T1000 (cell line): ENCODE measurements at regions not wholly inside any gene's neighbourhood (a gene's known extent, or its start where the extent isn't known, plus 50 kb on each side); places are given as distances from the start of the nearest gene placed in this dataset.
"Not testable (repeated sequence)": the region's sequence is repeated elsewhere in the genome, so short reads cannot be mapped to it uniquely, and the experiment has no call there.

Experiments
- DNase-seq: peaks from one replicate; lab custom pipeline; 2025; ENCODE audit warnings: mixed read lengths; lab: John Stamatoyannopoulos, UW

DNA sequence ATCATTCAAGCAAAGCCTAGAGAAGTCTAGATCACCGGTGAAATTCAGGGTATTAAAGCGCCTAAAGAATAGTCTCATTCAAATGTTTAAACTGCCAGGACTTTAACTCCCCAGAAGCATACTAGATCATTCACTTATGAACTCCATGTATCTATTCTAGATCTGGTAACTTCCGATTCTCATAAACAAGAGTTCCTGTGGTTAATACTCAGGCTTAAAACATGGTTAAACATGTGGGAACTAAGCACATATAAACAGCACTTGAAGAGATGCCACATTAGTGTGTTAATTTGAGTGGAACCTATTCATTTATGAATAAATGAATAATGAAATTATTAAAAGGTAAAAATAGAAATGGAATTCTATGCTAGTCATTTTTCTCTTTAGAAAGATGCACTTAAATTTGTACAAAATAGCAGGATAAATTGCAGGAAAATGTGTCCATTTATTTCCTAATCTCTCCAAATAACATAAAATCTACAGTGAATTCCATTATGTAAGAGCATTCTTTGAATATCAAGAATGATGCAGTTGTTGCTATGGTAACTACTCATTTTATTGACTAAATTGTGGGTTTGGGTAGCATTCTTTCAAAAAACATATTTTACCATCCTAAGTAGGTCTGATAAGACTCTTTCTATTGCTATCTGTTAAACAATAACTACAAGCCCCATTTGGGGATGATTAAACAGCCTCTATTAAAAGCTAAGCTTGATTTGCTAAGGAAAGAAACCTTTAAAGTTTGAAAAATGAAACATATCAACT, 147.6 kb upstream of the TMEM168 start:
- no peak for DNase-seq

DNA sequence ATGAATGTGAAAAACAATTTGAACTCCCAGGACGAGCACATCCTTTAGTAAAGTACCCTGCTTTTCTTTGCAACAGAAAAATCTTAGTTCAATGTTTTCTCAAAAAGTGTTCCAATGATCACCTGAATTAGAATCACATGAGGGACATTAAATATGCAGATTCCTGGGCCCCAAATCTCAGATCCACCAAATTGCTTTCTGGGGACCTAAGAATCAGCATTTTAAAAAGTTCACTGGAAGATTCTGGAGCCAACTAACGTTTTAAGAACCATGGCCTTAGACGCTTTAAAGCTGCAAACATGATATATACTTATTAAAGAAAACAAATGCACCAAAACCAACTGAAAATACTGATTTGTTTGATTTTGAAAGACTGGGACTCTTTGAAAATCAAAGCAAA, 143.4 kb upstream of the TMEM168 start:
- DNase-seq, result no peak

DNA sequence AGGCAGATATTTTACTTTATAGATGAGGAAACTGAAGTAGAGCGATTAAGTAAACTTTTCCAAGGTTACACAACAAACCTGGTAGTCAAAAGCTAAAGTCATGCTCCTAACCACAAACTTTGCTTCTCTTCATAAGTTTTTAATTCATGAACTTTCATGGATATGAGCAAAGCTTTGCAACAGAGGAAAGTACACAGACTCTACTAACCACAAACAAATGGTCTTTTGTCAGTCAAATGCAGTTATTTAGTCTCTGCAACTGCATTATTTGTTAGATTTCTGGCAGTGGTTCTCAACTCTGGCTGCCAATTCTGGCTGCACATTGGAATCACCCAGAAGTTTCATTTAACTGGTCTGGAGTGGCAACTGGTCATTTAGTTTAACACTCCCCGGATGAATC, 140.6 kb upstream of the TMEM168 start:
- DNase-seq, result no peak

GRCh38 chr7:112929421-112929820, 139.2 kb upstream of the TMEM168 start:
- DNase-seq, result no peak

DNA sequence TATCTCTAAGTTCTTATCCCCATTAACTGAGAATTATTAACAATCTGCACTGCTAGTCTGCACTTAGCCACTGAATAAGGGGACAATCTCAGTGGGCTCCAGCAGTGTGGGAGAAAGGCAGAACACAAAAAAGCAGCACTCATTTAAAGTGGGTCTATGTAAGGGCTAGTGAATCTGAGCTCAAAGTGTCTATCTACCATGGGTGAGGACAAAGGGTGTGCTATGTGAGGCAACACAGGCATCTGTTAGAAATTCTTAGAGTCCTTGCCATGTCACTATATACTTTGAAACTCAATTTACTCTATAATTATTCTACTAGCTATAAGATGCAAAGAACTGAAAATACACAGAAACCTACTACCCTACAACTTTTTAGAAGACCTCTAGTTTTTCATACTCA, 135.8 kb upstream of the TMEM168 start:
- DNase-seq, result no peak

GRCh38 chr7:112922546-112922945, 132.4 kb upstream of the TMEM168 start:
- not testable (repeated sequence) for DNase-seq

- DNase-seq, result not testable (repeated sequence)
Measured at GRCh38 chr7:112916431-112916830, 126.2 kb upstream of the TMEM168 start.

DNA sequence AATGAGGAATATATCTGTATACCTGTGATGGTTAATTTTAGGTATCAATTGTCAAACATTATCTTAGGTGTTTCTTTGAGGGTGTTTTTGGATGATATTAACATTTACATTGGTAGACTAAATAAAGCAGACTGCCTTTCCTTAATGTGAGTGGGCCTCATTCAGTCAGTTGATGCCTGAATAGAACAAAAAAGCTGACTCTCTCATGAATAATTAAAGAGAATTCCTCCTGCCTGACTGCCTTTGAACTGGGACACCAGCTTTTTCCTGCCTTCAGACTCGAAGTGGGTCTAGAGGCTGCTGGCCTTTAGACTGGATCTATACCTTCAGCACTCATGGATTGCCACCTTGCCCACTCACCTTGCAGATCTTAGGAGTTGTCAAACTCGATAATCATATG, 117.9 kb upstream of the TMEM168 start:
- no peak for DNase-seq

GRCh38 chr7:112907658-112908057, 117.5 kb upstream of the TMEM168 start:
- DNase-seq, result no peak

- no peak for DNase-seq
Measured at GRCh38 chr7:112905950-112906349, 115.8 kb upstream of the TMEM168 start.

GRCh38 chr7:112905413-112905812, 115.2 kb upstream of the TMEM168 start:
- DNase-seq, result no peak

DNA sequence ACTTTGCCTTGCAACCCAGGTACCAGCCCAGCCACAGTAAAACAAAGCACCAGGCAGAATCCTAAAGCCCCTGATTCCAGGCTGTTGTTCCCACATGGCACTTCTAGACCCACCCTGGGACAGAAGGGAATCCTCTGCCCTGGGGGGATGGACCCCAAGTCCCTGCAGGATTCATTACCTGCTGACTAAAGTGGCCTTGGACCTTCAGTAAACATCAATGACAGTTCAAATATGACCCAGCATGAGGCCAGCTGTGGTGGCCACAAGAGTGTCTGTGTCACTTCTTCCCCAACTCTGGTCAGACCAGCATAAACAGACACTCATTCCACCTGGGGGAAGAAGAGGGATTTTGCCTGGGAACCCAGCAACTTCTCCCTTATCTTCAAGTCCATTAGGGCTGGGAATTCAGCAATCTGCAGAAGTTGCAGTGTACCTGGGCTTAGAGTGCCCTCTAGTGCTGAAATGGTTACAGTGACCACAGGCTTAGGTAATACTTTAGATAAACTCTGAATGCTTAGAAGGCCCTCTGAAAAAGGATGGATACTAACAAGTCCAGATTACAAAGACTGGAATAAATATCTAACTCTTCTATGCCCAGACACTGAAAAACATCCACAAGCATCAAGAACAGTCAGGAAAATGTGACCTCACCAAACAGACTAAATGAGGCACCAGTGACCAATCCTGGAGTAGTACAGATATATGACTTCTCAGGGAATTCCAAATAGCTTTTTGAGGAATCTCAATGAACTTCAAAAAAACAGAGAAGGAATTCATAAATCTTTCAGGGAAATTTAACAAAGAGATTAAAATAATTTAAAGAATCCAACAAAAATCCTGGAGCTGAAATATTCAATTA, 108.5 kb upstream of the TMEM168 start:
- DNase-seq, result peak; percentile 5

DNA sequence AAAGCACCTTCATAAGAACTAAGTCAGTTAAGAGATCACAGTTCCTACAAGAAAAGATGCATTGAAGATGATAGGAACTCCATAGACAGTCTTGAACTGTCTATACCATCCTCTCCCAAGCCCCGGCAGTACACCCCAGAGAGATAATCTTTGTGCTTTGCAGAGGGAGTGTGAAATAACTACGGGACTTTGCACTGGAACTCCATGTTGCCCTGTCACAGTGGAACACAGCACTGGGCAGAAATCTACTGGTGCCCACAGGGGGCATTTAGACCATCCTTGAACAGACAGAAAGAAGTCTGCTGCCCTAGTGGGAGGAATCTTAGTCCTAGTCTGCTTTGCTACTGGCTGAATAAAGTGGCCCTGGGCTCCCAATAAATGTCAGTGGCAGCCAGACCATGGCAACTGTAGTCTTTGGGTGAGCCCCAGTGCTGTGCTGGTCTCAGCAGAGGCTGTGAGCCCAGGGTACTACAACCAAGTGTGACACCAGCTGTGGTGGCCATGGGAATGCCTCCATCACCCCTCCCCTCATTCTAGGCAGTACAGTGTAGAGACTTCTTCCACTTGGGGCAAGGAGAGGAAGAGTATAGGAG, 107.7 kb upstream of the TMEM168 start:
- DNase-seq, result no peak

GRCh38 chr7:112896026-112896601, 105.9 kb upstream of the TMEM168 start:
- no peak for DNase-seq

- no peak for DNase-seq
Measured at GRCh38 chr7:112892263-112892662, 102.1 kb upstream of the TMEM168 start.

GRCh38 chr7:112891698-112892097, 101.5 kb upstream of the TMEM168 start:
- DNase-seq, result no peak

DNA sequence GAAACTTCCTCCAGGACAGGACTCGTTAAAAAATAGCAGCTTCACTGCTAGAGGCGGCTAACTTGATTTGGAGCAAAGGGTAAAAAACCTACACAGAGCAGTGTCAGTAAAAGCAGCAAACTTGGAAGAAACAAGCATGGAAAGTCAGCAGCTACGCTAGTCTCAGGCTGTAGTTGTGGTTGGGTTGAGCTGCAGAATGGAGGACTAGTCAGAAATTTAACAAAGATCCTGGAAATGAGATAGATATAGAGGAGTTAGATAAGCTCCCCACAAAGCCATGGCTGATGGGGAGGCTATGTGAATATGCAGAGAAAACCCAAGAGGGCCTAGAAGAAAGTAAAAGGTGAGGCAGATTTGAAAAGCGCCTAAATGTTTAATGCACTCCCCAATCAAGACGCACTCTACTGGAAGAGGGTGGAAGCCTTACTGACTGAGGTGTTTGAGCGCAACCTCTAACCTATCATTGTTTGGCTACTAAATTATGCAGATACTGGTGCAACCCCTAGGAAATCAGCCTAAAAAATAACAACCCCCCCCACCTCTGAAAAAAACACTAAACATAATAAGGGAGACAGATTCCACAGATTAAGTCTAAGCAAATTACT, 99.7 kb upstream of the TMEM168 start:
- DNase-seq, result no peak

DNA sequence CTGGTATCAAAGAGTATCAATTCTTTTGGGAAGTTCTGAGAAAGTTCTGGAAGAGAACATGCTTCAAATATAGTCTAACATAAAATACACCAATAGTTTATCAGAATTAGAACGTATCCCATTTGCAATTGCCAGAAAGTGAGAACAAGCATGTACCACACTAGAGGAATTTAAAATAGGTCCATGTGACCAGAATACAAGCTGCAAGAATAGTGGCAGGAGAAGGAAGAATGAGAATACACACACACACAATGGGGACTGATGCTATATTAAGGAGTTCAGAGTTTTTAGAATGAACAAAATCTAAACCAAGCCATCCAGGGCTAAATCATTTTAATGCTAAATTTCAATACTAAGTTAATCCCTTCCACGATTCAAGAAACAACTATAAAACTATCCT, 99.1 kb upstream of the TMEM168 start:
- no peak for DNase-seq

DNA sequence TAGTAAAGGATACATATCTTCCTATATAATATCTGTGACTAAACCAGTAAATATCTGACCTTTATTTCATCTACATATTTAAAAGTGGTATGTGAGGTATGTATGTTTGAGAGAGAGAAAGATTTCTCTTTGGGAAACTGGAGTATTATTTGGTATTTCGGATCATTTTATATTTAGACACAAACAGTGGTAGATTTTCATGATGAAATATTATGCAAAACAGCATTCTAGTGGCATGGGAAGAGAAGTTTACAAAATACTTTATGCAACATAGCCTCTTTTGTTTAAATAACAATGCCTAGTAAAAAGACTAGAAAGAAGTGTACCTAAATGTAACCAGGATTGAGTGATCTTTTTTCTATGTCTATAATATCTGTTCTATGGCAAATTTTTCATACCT, 98.6 kb upstream of the TMEM168 start:
- no peak for DNase-seq

- no peak for DNase-seq
Measured at GRCh38 chr7:112887976-112888375, 97.8 kb upstream of the TMEM168 start.

DNA sequence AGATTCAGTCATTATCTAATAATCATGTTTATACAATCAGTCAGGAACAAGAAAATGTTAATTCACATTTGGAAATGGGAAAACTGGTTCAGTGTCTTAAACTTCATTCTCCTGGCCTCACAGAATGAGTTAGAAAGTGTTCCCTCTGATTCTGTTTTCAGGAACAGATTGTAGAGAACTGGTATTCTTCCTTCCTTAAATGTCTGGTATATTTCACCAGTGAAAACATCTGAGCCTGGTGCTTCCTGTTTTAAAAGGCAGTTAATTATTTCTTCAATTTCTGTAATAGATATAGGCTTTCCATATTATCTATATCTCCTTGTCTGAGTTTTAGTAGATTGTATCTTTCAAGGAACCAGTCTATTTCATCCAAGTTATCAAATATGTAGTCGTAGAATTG, 97.1 kb upstream of the TMEM168 start:
- DNase-seq, result no peak

GRCh38 chr7:112886208-112886607, 96.0 kb upstream of the TMEM168 start:
- no peak for DNase-seq
